ENCODE measurements at regions not wholly inside any gene's neighbourhood (a gene's known extent, or its start where the extent isn't known, plus 50 kb on each side); places are given as distances from the start of the nearest gene placed in this dataset.

- in situ Hi-C loops (cut with MboI; ENCODE audit: low sequenced_read_pairs) = no loop called here
These were observed 239.9 kb downstream of the ZNF516 start for GRCh38 chr18:76255070-76255683.

DNA sequence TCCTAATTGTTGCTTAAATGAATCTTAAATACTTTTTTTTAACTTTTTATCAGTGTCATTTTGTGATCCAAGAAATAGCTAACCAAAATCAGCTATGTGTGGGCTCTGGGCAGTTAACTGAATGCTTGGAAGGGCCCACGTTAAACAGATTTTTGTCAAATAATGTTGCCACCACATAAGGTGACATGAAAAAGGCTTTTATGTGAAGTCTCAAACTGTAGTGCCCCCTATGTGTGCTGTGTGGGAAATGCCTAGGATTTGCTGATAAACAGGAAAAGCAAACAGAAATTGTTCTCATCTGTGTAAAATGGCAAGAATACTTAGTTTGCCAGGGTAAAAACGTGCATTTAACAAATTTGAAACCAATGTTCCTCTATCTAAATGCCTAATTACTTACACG lies 242.2 kb downstream of the ZNF516 start:
- in situ Hi-C loops (cut with MboI; ENCODE audit: low sequenced_read_pairs) = no loop called here

GRCh38 chr18:76252139-76252538 lies 242.9 kb downstream of the ZNF516 start:
- in situ Hi-C loops (cut with MboI; ENCODE audit: low sequenced_read_pairs) = no loop called here

GRCh38 chr18:76251691-76252090 lies 243.4 kb downstream of the ZNF516 start:
- in situ Hi-C loops (cut with MboI; ENCODE audit: low sequenced_read_pairs) = no loop called here

DNA sequence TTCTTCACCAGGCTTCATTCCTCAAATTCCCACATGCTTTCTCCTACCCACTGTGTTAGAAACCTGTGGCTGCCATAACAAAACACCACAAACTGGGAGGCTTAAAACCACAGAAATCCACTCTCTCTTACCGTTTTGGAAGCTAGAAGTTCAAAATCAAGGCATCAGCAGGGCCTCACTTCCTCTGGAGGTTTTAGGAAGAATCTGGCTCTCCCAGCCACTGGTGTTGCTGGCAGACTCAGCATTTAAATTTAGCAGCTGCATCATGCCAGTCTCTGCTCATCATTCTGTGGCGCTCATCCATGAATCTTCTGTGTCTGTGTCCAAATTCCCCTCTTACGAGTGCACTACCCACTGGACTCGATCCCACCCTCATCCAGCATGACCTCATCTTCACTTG lies 248.5 kb downstream of the ZNF516 start:
- in situ Hi-C loops (cut with MboI; ENCODE audit: low sequenced_read_pairs) = no loop called here

DNA sequence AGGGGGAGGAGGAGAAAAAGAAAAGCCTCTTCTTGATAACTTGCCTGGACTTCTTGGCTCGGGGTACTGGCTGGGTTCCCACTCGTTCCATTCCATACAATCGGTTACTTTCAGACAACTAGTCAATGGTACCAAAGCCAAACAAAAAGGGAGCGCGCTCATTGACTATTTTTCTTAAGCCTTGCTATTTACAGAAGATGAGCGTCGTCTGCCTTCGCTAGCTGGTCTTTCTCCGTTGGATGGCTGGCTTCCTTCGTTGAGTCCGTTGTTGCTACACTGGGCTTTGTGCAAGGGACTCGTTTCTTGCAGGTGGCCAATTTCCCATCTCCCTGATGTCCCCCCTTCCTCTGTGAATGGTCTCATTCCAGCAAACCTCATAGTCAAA lies 260.4 kb downstream of the ZNF516 start:
- in situ Hi-C loops (cut with MboI; ENCODE audit: low sequenced_read_pairs) = no loop called here

- in situ Hi-C loops (cut with MboI; ENCODE audit: low sequenced_read_pairs) = no loop called here
These were observed 261.0 kb downstream of the ZNF516 start for GRCh38 chr18:76233876-76234675.

DNA sequence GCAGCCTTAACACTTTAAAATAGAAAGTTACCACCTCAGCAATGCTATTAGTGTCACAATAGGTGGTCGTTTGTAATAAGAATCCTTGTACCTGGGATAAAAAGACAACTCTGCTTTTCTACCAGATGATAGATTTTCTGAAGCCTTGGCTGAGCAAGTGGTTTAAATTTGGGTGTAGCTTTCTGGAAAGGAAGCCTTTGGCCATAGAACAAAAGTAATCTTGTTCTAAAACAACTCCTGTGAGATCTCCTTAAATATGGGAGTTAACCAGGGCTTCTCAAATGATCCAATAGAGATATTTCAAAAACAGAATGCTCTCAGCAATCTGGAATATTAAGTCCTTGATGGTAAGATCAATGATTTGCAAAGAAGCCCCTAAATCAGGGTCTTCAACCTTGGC lies 261.6 kb downstream of the ZNF516 start:
- in situ Hi-C loops (cut with MboI; ENCODE audit: low sequenced_read_pairs) = no loop called here

GRCh38 chr18:76232779-76233178 lies 262.3 kb downstream of the ZNF516 start:
- in situ Hi-C loops (cut with MboI; ENCODE audit: low sequenced_read_pairs) = no loop called here

GRCh38 chr18:76232010-76232409 lies 263.0 kb downstream of the ZNF516 start:
- in situ Hi-C loops (cut with MboI; ENCODE audit: low sequenced_read_pairs) = no loop called here

DNA sequence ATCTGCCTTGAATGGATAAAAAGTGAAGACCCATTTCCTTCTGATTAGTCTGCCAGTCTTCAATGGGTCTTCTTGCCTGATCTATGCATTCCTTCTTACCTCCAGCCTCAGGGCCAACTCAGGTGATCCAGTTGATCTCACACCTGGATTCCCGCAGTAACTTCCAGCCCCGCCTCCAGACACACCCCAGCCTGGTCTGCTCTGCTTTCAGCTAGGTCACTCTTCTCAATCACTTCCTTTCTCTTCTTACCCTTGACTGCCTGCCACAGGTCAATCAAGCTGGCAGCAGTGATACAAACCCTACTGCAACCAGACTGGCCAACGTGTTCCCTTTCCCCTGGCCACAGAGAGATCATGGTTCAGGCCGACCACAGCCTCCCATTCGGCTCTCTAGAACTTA lies 263.6 kb downstream of the ZNF516 start:
- in situ Hi-C loops (cut with MboI; ENCODE audit: low sequenced_read_pairs) = no loop called here

GRCh38 chr18:76230791-76231190 lies 264.3 kb downstream of the ZNF516 start:
- in situ Hi-C loops (cut with MboI; ENCODE audit: low sequenced_read_pairs) = no loop called here

GRCh38 chr18:76228716-76229115 lies 266.3 kb downstream of the ZNF516 start:
- in situ Hi-C loops (cut with MboI; ENCODE audit: low sequenced_read_pairs) = no loop called here

DNA sequence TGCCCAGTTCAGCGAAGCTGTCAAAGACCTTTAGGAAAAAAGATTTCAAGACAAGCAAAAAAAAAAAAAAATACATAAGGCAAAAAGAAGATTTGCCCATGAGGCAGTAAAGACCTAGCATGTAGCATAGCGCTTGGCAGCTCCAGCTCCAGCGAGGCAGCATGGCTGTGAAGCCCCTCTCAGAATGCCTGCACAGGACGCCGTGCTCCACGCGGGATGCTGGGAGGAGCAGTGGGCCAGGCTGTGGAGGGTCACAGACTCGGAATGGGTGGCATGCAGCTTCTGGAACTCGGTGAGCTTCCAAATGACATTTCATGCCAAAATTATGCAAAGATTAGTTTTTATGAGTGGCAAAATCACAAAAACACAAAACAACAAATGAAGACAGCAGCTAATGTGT lies 267.3 kb downstream of the ZNF516 start:
- in situ Hi-C loops (cut with MboI; ENCODE audit: low sequenced_read_pairs) = no loop called here

DNA sequence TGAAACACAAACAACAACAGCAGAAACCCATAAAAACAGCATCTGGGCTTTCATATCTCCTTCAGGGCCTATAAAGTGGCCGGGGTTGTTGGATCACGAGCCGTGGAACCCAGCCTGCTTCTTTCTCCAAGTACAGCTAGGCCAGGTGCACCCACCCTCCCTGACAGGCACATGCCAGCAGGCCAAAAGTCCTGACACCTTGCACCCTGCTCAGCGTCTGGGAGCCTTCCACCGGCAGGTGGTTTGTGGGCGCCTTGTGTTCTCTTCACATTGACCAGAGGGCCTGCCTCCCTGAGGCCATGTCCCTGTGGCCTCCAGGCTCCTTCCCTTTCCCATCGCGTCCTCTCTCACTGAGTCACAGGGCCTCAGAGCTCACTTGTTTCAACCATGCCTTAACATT lies 271.6 kb downstream of the ZNF516 start:
- in situ Hi-C loops (cut with MboI; ENCODE audit: low sequenced_read_pairs) = no loop called here

DNA sequence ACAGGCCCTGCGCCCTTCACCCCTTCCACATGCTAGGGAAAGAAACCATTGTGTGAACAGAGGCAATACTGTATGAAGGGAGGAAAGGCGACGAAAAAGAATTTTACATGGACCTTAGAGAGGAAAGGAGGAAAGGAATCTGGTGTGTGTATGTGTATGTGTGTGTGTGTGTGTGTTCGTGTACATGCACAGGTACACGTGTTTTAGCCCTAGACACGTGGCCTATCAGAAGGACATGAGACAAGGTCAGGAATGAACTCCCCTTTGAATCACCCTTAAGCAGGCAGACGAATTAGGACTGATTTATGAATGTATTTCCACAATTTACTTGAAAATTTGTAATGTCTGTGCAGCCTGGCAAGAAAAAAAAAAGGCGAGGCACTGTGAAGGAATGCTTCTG lies 276.0 kb downstream of the ZNF516 start:
- in situ Hi-C loops (cut with MboI; ENCODE audit: low sequenced_read_pairs) = no loop called here

DNA sequence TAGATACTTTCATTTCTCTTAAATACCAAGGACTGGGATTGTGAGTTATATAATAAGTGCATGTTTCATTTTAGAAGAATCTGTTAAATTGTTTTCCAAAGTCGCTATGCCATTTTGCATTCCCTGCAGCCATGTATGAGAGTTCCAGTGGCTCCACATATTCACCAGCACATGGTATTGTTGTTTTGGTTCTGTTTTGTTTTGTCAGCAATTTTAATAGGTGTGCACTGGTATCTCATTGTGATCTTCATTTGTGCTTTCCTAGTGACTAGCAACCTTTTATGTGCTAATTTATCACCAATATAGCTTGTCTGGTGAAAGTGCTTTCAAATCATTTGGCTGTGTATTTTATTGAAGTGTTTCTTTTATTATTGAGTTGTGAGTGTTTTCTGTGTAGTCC lies 278.9 kb downstream of the ZNF516 start:
- in situ Hi-C loops (cut with MboI; ENCODE audit: low sequenced_read_pairs) = no loop called here

DNA sequence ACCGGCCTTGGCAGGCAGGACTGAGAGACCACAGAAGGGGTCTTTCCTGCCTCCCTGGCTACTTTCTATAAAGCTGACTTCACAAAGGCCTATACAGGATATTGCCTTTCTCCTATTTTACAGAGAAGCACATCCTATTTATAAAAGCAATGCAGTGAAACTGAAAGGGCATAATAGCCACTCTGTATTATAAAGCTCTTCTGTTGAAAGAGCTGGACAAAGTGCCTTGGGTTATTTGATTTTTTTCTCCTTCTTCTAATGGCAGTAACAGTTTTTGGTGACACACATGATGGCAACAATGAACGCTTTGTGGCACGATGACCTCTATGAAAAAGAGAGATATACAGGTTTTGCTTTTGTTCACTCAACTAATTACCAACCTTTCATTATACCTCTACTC lies 281.1 kb downstream of the ZNF516 start:
- in situ Hi-C loops (cut with MboI; ENCODE audit: low sequenced_read_pairs) = no loop called here

DNA sequence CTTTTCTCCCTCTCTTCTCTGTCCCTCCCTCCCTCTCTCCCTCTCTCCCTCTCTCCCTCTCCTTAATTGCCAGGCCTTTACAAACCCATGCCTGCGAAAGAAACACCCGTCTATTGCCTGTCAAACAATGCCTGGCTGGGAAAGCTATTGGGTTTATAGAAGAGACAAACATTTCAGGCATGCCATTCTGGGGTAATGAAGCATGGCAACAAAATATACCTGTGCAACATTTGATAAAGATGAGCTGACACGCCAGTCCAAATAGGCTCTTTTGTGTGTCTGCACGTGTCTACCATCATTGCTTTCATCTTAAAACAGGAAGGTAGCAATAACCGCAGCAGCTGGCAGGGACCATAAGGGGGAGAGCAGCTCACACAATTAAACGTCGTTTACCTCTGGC lies 282.1 kb downstream of the ZNF516 start:
- in situ Hi-C loops (cut with MboI; ENCODE audit: low sequenced_read_pairs) = no loop called here

DNA sequence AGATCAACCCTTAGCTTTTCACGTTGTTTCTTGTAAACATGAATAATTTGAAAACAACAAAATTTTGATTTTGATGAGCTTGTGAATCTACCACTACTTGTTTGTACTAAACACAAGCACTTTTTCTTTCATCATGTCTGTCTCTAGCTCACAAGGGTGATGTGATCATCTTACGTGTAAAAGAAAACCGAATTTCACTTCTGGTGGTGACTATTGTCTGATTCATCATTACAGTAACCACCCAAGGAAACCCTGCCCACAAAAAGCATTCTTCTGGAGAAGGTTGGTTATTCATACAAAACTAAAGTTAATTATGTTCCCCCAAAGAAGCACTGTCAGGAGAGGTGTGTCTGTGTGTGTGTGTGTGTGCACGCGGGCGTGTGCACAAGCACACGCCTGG lies 285.4 kb downstream of the ZNF516 start:
- in situ Hi-C loops (cut with MboI; ENCODE audit: low sequenced_read_pairs) = no loop called here

DNA sequence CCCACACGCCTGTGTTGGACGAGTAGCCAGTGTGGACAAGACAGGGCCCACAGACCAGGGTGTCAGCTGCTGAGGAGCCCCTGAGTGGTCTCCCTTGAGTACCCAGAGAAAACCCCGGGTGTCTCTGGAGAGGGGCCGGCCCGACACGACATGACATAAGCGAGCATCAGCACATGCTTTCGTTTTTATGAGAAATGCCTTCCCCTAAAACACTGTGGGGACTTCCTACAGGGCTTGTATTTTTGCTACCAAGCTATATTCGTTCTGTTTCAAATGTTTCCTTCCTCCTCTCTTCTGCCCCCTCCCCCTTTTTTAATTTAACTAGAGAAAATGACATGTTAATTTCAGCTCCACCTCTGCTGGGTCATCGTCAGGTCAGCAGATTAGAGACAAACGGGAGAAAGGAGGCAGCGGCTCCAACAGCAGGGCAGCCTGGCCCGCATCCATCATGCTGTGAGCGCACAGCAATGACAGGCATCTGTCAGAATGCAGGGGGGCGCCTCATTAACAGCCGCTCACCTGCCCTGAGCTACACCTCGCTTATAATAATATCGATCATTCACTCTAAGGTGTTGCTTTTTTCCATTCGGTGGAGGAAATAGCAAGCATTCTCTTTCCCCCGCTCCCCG lies 286.2 kb downstream of the ZNF516 start:
- in situ Hi-C loops (cut with MboI; ENCODE audit: low sequenced_read_pairs) = no loop called here

DNA sequence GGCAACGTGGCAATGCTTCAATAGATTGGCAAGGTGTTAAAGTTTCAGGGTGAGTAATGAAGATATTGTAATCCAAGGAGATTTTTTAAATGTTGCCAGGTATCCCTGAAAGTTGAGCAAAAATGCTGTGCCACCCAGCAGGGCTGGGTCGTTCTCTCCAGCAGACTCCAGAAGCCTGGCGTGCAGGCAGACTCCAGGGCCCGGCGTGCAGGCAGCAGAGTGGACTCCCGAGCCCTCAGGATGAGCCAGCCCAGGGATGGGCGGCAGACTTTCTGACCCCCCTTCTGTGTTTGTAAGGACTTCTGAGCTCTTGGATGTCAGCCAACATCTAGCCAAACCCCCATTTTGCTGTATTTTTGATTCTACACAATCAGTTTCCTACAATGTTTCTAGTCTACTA lies 289.1 kb downstream of the ZNF516 start:
- in situ Hi-C loops (cut with MboI; ENCODE audit: low sequenced_read_pairs) = no loop called here

All from HL-60/S4 (cell line).